H1 (cell line): ENCODE measurements at regions not wholly inside any gene's neighbourhood (a gene's known extent, or its start where the extent isn't known, plus 50 kb on each side); places are given as distances from the start of the nearest gene placed in this dataset.

ENCODE experiments used
- CTCF ChIA-PET: fragments of 300-600 bp; sonication (Branson Sonifier 250); formaldehyde crosslinking; loops from one replicate; lab custom pipeline; 2021; ENCODE audit not compliant: partially characterized antibody; lab: Charles Lee
- POLR2A ChIA-PET: fragments of 300-600 bp; sonication (Branson Sonifier 250); formaldehyde crosslinking; loops from one replicate; lab custom pipeline; 2021; ENCODE audit warnings: inconsistent platforms; ENCODE audit not compliant: partially characterized antibody; lab: Charles Lee
- DNase-seq, 2 experiments: peaks; one replicate each; pipeline versions ENCODE4 v3.0.0 to v3.0.0-alpha.2; 2010 to 2022; ENCODE audit warnings: low spot score in 2 of 2, low read depth in 1 of 2, mixed read lengths in 1 of 2
- FAIRE-seq: peaks from 2 replicates; lab custom pipeline; 2011; peaks lifted over from hg19 to GRCh38; lab: Jason Lieb, UNC
- H2AFZ ChIP-seq: 2 replicates; pipeline ENCODE4 v1.8.1; 2012; ENCODE audit warnings: low read length, inconsistent platforms
- H2AK5ac ChIP-seq: 2 replicates; pipeline ENCODE4 v1.6.1; 2013; ENCODE audit warnings: low read depth, low read length
- H2BK120ac ChIP-seq: replicated peaks from 2 replicates; pipeline ENCODE3; 2013; ENCODE audit warnings: low read depth, low read length, inconsistent platforms
- H2BK12ac ChIP-seq: 2 replicates; pipeline ENCODE4 v1.6.1; 2013; ENCODE audit warnings: low read depth, low read length
- H2BK15ac ChIP-seq: 2 replicates; pipeline ENCODE4 v1.6.1; 2013; ENCODE audit warnings: low read length
- H2BK20ac ChIP-seq: 2 replicates; pipeline ENCODE4 v1.6.1; 2013; ENCODE audit warnings: low read length
- H2BK5ac ChIP-seq: 2 replicates; pipeline ENCODE4 v1.6.1; 2013; ENCODE audit warnings: low read depth, low read length
- H3K14ac ChIP-seq: 2 replicates; pipeline ENCODE4 v1.6.1; 2013; ENCODE audit warnings: inconsistent platforms; ENCODE audit not compliant: insufficient read length
- H3K18ac ChIP-seq: 2 replicates; pipeline ENCODE4 v1.6.1; 2013; ENCODE audit warnings: low read length; ENCODE audit errors: extremely low read depth
- H3K23ac ChIP-seq: 2 replicates; pipeline ENCODE4 v1.6.1; 2013; ENCODE audit warnings: inconsistent platforms; ENCODE audit not compliant: insufficient read length
- H3K23me2 ChIP-seq: 2 replicates; pipeline ENCODE4 v1.6.1; 2013; ENCODE audit warnings: low read depth, low read length
- H3K27ac ChIP-seq: 2 replicates; pipeline ENCODE4 v1.6.1; 2011; ENCODE audit warnings: low read depth, low read length, inconsistent platforms
- H3K27me3 ChIP-seq, 4 experiments: replicated peaks in 1 of 4; 1 replicate in 1 of 4; 2 replicates in 3 of 4; pipeline versions ENCODE4 v1.6.1 to v1.8.1; 2011 to 2013; ENCODE audit warnings: low read length in 3 of 4, mild to moderate bottlenecking in 3 of 4, inconsistent platforms in 2 of 4, mixed read lengths in 2 of 4, moderate library complexity in 1 of 4; ENCODE audit not compliant: control insufficient read depth in 3 of 4, insufficient read depth in 3 of 4; ENCODE audit errors: extremely low read depth in 1 of 4
- H3K36me3 ChIP-seq, 4 experiments: 2 replicates each; pipeline versions ENCODE4 v1.6.1 to v1.8.1; 2011 to 2013; ENCODE audit warnings: mild to moderate bottlenecking in 4 of 4, low read length in 3 of 4, moderate library complexity in 2 of 4, control low read depth in 1 of 4, inconsistent platforms in 1 of 4; ENCODE audit not compliant: insufficient read depth in 4 of 4, control insufficient read depth in 2 of 4
- H3K4ac ChIP-seq: replicated peaks from 2 replicates; pipeline ENCODE3; 2013; ENCODE audit warnings: low read length, low read depth, mixed read lengths, inconsistent platforms; ENCODE audit not compliant: insufficient read length
- H3K4me1 ChIP-seq, 4 experiments: replicated peaks in 1 of 4; 1 replicate in 1 of 4; 2 replicates in 3 of 4; pipeline versions ENCODE4 v1.6.1 to v1.8.1; 2011 to 2013; ENCODE audit warnings: low read length in 3 of 4, inconsistent platforms in 2 of 4, mixed read lengths in 1 of 4; ENCODE audit not compliant: insufficient read depth in 4 of 4, control insufficient read depth in 3 of 4
- H3K4me2 ChIP-seq, 2 experiments: 2 replicates each; pipeline versions ENCODE4 v1.6.1 to v1.8.1; 2011 to 2013; ENCODE audit warnings: low read depth in 2 of 2, low read length in 2 of 2, control low read depth in 1 of 2, inconsistent platforms in 1 of 2, mild to moderate bottlenecking in 1 of 2; ENCODE audit not compliant: insufficient read depth in 1 of 2
- H3K4me3 ChIP-seq, 4 experiments: fragments of 200-600, 300-600 bp in 1 of 4; sonication (generic), shearing (Covaris generic), sonication (Bioruptor Twin) in 1 of 4; 2 replicates each; pipeline versions ENCODE4 v1.5.1 to v1.8.1; 2011 to 2016; ENCODE audit warnings: low read length in 4 of 4, low read depth in 3 of 4, control low read depth in 2 of 4, inconsistent platforms in 2 of 4, mild to moderate bottlenecking in 2 of 4, mixed read lengths in 1 of 4, moderate library complexity in 1 of 4; ENCODE audit not compliant: insufficient read depth in 2 of 4; ENCODE audit errors: extremely low read depth in 1 of 4
- H3K56ac ChIP-seq: replicated peaks from 2 replicates; pipeline ENCODE3; 2013; ENCODE audit warnings: low read depth, mild to moderate bottlenecking, mixed read lengths, low read length, inconsistent platforms; ENCODE audit not compliant: insufficient read length
- H3K79me1 ChIP-seq: 2 replicates; pipeline ENCODE4 v1.6.1; 2013; ENCODE audit warnings: low read depth, low read length, control low read depth
- H3K79me2 ChIP-seq, 2 experiments: 2 replicates each; pipeline versions ENCODE4 v1.6.1 to v1.8.1; 2012 to 2013; ENCODE audit warnings: low read length in 2 of 2, mild to moderate bottlenecking in 2 of 2, inconsistent platforms in 1 of 2; ENCODE audit not compliant: insufficient read depth in 2 of 2, control insufficient read depth in 1 of 2
- H3K9ac ChIP-seq, 4 experiments: replicated peaks in 1 of 4; 1 replicate in 1 of 4; 2 replicates in 3 of 4; pipeline versions ENCODE4 v1.6.1 to v1.8.1; 2011 to 2013; ENCODE audit warnings: low read depth in 3 of 4, low read length in 3 of 4, control low read depth in 2 of 4, mild to moderate bottlenecking in 2 of 4, moderate library complexity in 2 of 4, inconsistent platforms in 1 of 4; ENCODE audit errors: extremely low read depth in 1 of 4
- H3K9me3 ChIP-seq, 2 experiments: 2 replicates each; pipeline versions ENCODE4 v1.6.1 to v1.8.1; 2012 to 2013; ENCODE audit warnings: mild to moderate bottlenecking in 2 of 2, moderate library complexity in 2 of 2, control low read depth in 1 of 2, inconsistent platforms in 1 of 2, low read depth in 1 of 2, low read length in 1 of 2, mixed read lengths in 1 of 2; ENCODE audit not compliant: insufficient read depth in 2 of 2
- H4K20me1 ChIP-seq, 2 experiments: replicated peaks in 1 of 2; 2 replicates each; pipeline versions ENCODE3 to v1.8.1; 2011 to 2013; ENCODE audit warnings: inconsistent platforms in 2 of 2, low read length in 2 of 2, mild to moderate bottlenecking in 1 of 2; ENCODE audit not compliant: insufficient read depth in 2 of 2, control insufficient read depth in 1 of 2
- H4K5ac ChIP-seq: 2 replicates; pipeline ENCODE4 v1.6.1; 2013; ENCODE audit warnings: low read length, low read depth, mixed read lengths, inconsistent platforms; ENCODE audit not compliant: insufficient read length
- H4K8ac ChIP-seq: 2 replicates; pipeline ENCODE4 v1.8.0; 2013; ENCODE audit warnings: mild to moderate bottlenecking, moderate library complexity, low read length, inconsistent platforms; ENCODE audit not compliant: insufficient read depth; ENCODE audit errors: extremely low read depth
- H4K91ac ChIP-seq: replicated peaks from 2 replicates; pipeline ENCODE3; 2013; ENCODE audit warnings: low read length, mixed read lengths, inconsistent platforms; ENCODE audit not compliant: insufficient read length
- ASH2L ChIP-seq: fragments of 200-600, 300-600 bp; sonication (generic); IDR thresholded peaks from one replicate; pipeline ENCODE4 v1.7.1; 2017; ENCODE audit warnings: low read length
- CBX5 ChIP-seq: fragments of 300-800, 300-1000 bp; sonication (generic); IDR thresholded peaks from 2 replicates; pipeline ENCODE4 v1.7.1; 2016; ENCODE audit warnings: antibody characterized with exemption, low read length, low read depth
- CBX8 ChIP-seq: fragments of 300-800, 300-1000 bp; sonication (generic); IDR thresholded peaks from 2 replicates; pipeline ENCODE4 v1.7.1; 2016; ENCODE audit warnings: low read depth, low read length, borderline replicate concordance
- EZH2 ChIP-seq: fragments of 200-600 bp; sonication (generic); IDR thresholded peaks from 2 replicates; pipeline ENCODE4 v1.7.1; 2012; ENCODE audit warnings: low read depth, mild to moderate bottlenecking, moderate library complexity, low read length, inconsistent platforms; ENCODE audit not compliant: severe bottlenecking
- KDM1A ChIP-seq: fragments of 200-600, 300-600 bp; sonication (generic); IDR thresholded peaks from 2 replicates; pipeline ENCODE4 v1.7.1; 2016; ENCODE audit warnings: mild to moderate bottlenecking, low read length, borderline replicate concordance
- RAD21 ChIP-seq, 2 experiments: IDR thresholded peaks in 1 of 2; conservative IDR thresholded peaks in 1 of 2; 2 replicates each; pipeline ENCODE4 v1.6.1; 2011; ENCODE audit warnings: low read depth in 2 of 2, low read length in 2 of 2, improper control_type of control experiment in 1 of 2, inconsistent platforms in 1 of 2, mild to moderate bottlenecking in 1 of 2, moderate library complexity in 1 of 2
- RBBP5 ChIP-seq: IDR thresholded peaks from 2 replicates; pipeline ENCODE4 v1.7.1; 2012; ENCODE audit warnings: low read depth, mild to moderate bottlenecking, inconsistent platforms, low read length, moderate library complexity, borderline replicate concordance
- RXRA ChIP-seq: IDR thresholded peaks from 2 replicates; pipeline ENCODE4 v1.6.1; 2011; ENCODE audit warnings: low read depth, mild to moderate bottlenecking, low read length, moderate library complexity; ENCODE audit not compliant: insufficient read depth
- SIRT6 ChIP-seq: IDR thresholded peaks from one replicate; pipeline ENCODE4 v1.7.1; 2012; ENCODE audit warnings: low read length, inconsistent platforms
- TEAD4 ChIP-seq: IDR thresholded peaks from 2 replicates; pipeline ENCODE4 v1.6.1; 2012; ENCODE audit warnings: low read depth, low read length, inconsistent platforms, mixed read lengths
- WGBS, 2 experiments: shearing (Covaris generic) in 1 of 2; methylation state at CpG; one replicate each; pipeline versions ENCODE4 v1.1.6 to v1.1.7; 2013 to 2015; ENCODE audit warnings: low lambda C conversion rate in 2 of 2, mixed read lengths in 2 of 2, inconsistent platforms in 1 of 2, low coverage in 1 of 2, missing lambda C conversion rate in 1 of 2; ENCODE audit not compliant: insufficient replicate concordance in 2 of 2, insufficient coverage in 1 of 2, insufficient read length in 1 of 2; ENCODE audit errors: extremely low coverage in 1 of 2, missing lambda C conversion rate in 1 of 2; 5-methylcytosine and 5-hydroxymethylcytosine counted together
- TF ChIP-seq, protein P1 (sequence below), 3 experiments: IDR thresholded peaks; 1 replicate in 2 of 3; 2 replicates in 1 of 3; pipeline versions ENCODE4 v1.5.1 to v1.6.1; 2011; ENCODE audit warnings: low read length in 3 of 3, mild to moderate bottlenecking in 3 of 3, inconsistent platforms in 2 of 3, low read depth in 1 of 3, moderate library complexity in 1 of 3; ENCODE audit not compliant: insufficient read depth in 1 of 3; ENCODE audit errors: control extremely low read depth in 1 of 3

- CTCF ChIA-PET, result interaction anchor here (1.0 to 2.0 kb wide), 4 partner anchors 194 to 526 kb away, joined by 3 to 7 read pairs (median 3); partner anchors contain the start of gene FSIP2
- Histone ChIP-seq H4K5ac (no peak overlapping the region), H3K4me2 (no peak overlapping the region), H3K36me3 (no peaks in the 10 kb centered on the region; a peak in 2 of 8 replicates), H3K79me2 (no peaks in the 10 kb centered on the region), H2BK5ac (no peak overlapping the region), H3K27me3 (no peaks in the 10 kb centered on the region), H3K18ac (no peak overlapping the region), H2BK15ac (no peak overlapping the region), H4K20me1 (no peaks in the 10 kb centered on the region), H4K91ac (no peak overlapping the region), H3K4ac (no peak overlapping the region), H2AK5ac (0 out of 2 replicates have a peak overlapping the region, but pooled peaks have one; percentile 13), H2AFZ (no peak overlapping the region), H3K27ac (no peak overlapping the region), H3K23ac (no peak overlapping the region), H3K23me2 (no peaks in the 10 kb centered on the region), H2BK120ac (no peak overlapping the region), H3K9me3 (no peaks in the 10 kb centered on the region), H3K56ac (no peak overlapping the region), H3K4me1 (no peaks in the 10 kb centered on the region), H2BK20ac (no peak overlapping the region), H3K9ac (no peak overlapping the region), H3K4me3 (no peak overlapping the region), H2BK12ac (no peak overlapping the region), H4K8ac (no peak overlapping the region), H3K14ac (no peak overlapping the region), H3K79me1 (no peaks in the 10 kb centered on the region; the same call in 1 of the 2 replicates)
- WGBS, 2 experiments, result 93% methylated on average over 3 of the region's 3 CpGs; no CpG with 5 or more reads in 1 of the 2 experiments
- DNase-seq (no peak), FAIRE-seq (no peak)
- POLR2A ChIA-PET, result no interaction called here
- TF ChIP-seq TEAD4, result no peak
- TF ChIP-seq EZH2, result no peak
- TF ChIP-seq KDM1A, result no peak
- TF ChIP-seq, protein P1, sequence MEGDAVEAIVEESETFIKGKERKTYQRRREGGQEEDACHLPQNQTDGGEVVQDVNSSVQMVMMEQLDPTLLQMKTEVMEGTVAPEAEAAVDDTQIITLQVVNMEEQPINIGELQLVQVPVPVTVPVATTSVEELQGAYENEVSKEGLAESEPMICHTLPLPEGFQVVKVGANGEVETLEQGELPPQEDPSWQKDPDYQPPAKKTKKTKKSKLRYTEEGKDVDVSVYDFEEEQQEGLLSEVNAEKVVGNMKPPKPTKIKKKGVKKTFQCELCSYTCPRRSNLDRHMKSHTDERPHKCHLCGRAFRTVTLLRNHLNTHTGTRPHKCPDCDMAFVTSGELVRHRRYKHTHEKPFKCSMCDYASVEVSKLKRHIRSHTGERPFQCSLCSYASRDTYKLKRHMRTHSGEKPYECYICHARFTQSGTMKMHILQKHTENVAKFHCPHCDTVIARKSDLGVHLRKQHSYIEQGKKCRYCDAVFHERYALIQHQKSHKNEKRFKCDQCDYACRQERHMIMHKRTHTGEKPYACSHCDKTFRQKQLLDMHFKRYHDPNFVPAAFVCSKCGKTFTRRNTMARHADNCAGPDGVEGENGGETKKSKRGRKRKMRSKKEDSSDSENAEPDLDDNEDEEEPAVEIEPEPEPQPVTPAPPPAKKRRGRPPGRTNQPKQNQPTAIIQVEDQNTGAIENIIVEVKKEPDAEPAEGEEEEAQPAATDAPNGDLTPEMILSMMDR (IDR thresholded peaks at IDR 0.05; ENCODE audit: control extremely low read depth in 1 of 3, insufficient read depth in 1 of 3, low read depth in 1 of 3, low read length in 3 of 3), result no peak
- no peak for TF ChIP-seq SIRT6
- no peak for TF ChIP-seq RXRA
- TF ChIP-seq ASH2L, result no peak
- TF ChIP-seq RAD21 (IDR thresholded peaks at IDR 0.05 in 1 of 2, conservative IDR thresholded peaks at IDR 0.05 in 1 of 2; ENCODE audit: low read depth in 2 of 2, low read length in 2 of 2), result no peak
- no peak for TF ChIP-seq RBBP5
- TF ChIP-seq CBX5, result no peak
- no peak for TF ChIP-seq CBX8
Measured at GRCh38 chr2:186263673-186264250, 222.3 kb upstream of the ZC3H15 start.
